GM12878 (cell line): ENCODE measurements at regions not wholly inside any gene's neighbourhood (a gene's known extent, or its start where the extent isn't known, plus 50 kb on each side); places are given as distances from the start of the nearest gene placed in this dataset.

Source experiments
- ATAC-seq: fragments of 200-7000 bp; cut with Tn5 transposase; 3 replicates; pipeline ENCODE4 v1.9.1; 2020; ENCODE audit warnings: mild to moderate bottlenecking, moderate library complexity
- BruUV-seq: library from RNA; stranded (reverse); fragments of 400-500 nt; replicated peaks from 2 replicates; lab custom pipeline; 2021; lab: Mats Ljungman, UMichigan
- CTCF ChIA-PET: fragments of 300-600 bp; sonication (Branson Sonifier 250); formaldehyde crosslinking; extraction: SDS; loops from one replicate; lab custom pipeline; 2021; ENCODE audit warnings: inconsistent platforms; lab: Yijun Ruan, JAX
- POLR2A ChIA-PET: fragments of 350-600 bp; formaldehyde crosslinking; extraction: SDS; loops from one replicate; lab custom pipeline; 2021; ENCODE audit warnings: inconsistent platforms; lab: Charles Lee
- RAD21 ChIA-PET: fragments of 300-600 bp; sonication (Branson Sonifier 250); formaldehyde crosslinking; loops from one replicate; lab custom pipeline; 2023; ENCODE audit warnings: antibody characterized with exemption; ENCODE audit not compliant: unreplicated experiment; lab: Charles Lee
- SMC1A ChIA-PET: fragments of 300-600 bp; sonication (Branson Sonifier 250); formaldehyde crosslinking; loops from one replicate; lab custom pipeline; 2023; ENCODE audit not compliant: unreplicated experiment, uncharacterized antibody; lab: Charles Lee
- DNase-seq: peaks from one replicate; pipeline ENCODE4 v3.0.0-alpha.2; 2011; ENCODE audit warnings: low read depth, low spot score
- FAIRE-seq: peaks from 3 replicates; lab custom pipeline; 2011; peaks lifted over from hg19 to GRCh38; lab: Jason Lieb, UNC
- H2AFZ ChIP-seq: 2 replicates; pipeline ENCODE4 v1.6.0; 2011; ENCODE audit warnings: low read depth, low read length, control low read depth; ENCODE audit not compliant: control insufficient read depth
- H3K27ac ChIP-seq: 2 replicates; pipeline ENCODE4 v1.5.1; 2011; ENCODE audit warnings: control low read depth; ENCODE audit not compliant: control insufficient read depth, insufficient read depth
- H3K27me3 ChIP-seq, 2 experiments: replicated peaks in 1 of 2; 2 replicates each; pipeline versions ENCODE4 v1.6.0 to v1.6.1; 2011; ENCODE audit warnings: low read length in 1 of 2; ENCODE audit not compliant: control insufficient read depth in 2 of 2, insufficient read depth in 2 of 2
- H3K36me3 ChIP-seq, 2 experiments: 2 replicates each; pipeline ENCODE4 v1.5.1; 2011; ENCODE audit warnings: low read length in 1 of 2; ENCODE audit not compliant: control insufficient read depth in 2 of 2, insufficient read depth in 2 of 2
- H3K4me1 ChIP-seq: 2 replicates; pipeline ENCODE4 v1.6.1; 2011; ENCODE audit warnings: mild to moderate bottlenecking, low read length, moderate library complexity, mixed read lengths; ENCODE audit not compliant: control insufficient read depth, insufficient read depth
- H3K4me2 ChIP-seq: 2 replicates; pipeline ENCODE4 v1.6.0; 2011; ENCODE audit warnings: control low read depth; ENCODE audit not compliant: control insufficient read depth, insufficient read depth
- H3K4me3 ChIP-seq: fragments of 200-600 bp; sonication (generic); 2 replicates; pipeline ENCODE4 v1.5.1; 2016
- H3K79me2 ChIP-seq: 2 replicates; pipeline ENCODE4 v1.6.0; 2011; ENCODE audit warnings: low read length; ENCODE audit not compliant: control insufficient read depth, insufficient read depth
- H3K9ac ChIP-seq: 2 replicates; pipeline ENCODE4 v1.8.0; 2011; ENCODE audit warnings: low read length, control low read depth, mixed read lengths; ENCODE audit not compliant: control insufficient read depth, insufficient read depth
- H3K9me3 ChIP-seq: replicated peaks from 3 replicates; pipeline ENCODE4 v1.5.1; 2011; ENCODE audit warnings: mild to moderate bottlenecking, low read length; ENCODE audit not compliant: control insufficient read depth, insufficient read depth
- H4K20me1 ChIP-seq: 2 replicates; pipeline ENCODE4 v1.6.0; 2011; ENCODE audit not compliant: control insufficient read depth, insufficient read depth
- ATF3 ChIP-seq: IDR thresholded peaks from 2 replicates; pipeline ENCODE4 v1.6.1; 2011; ENCODE audit warnings: low read depth, mild to moderate bottlenecking, low read length, moderate library complexity, borderline replicate concordance; ENCODE audit errors: extremely low read depth
- BCL3 ChIP-seq: IDR thresholded peaks from 2 replicates; pipeline ENCODE4 v1.6.1; 2011; ENCODE audit warnings: borderline replicate concordance, low read depth, mild to moderate bottlenecking, moderate library complexity, low read length; ENCODE audit not compliant: insufficient read depth, poor library complexity, severe bottlenecking
- CBX3 ChIP-seq: fragments of 200-600 bp; sonication (generic); IDR thresholded peaks from 2 replicates; pipeline ENCODE4 v1.6.1; 2016; ENCODE audit warnings: low read depth, borderline replicate concordance
- EZH2 ChIP-seq: IDR thresholded peaks from 2 replicates; pipeline ENCODE4 v1.6.1; 2012; ENCODE audit warnings: low read depth, mild to moderate bottlenecking, control low read depth, inconsistent platforms, low read length, borderline replicate concordance; ENCODE audit not compliant: control insufficient read depth
- HDAC6 ChIP-seq: fragments of 200-600 bp; sonication (generic); IDR thresholded peaks from one replicate; pipeline ENCODE4 v1.8.0; 2017; ENCODE audit warnings: antibody characterized with exemption; ENCODE audit not compliant: unreplicated experiment
- IRF4 ChIP-seq: IDR thresholded peaks from 2 replicates; pipeline ENCODE4 v1.6.1; 2011; ENCODE audit warnings: low read depth, low read length
- KAT2A ChIP-seq: conservative IDR thresholded peaks from 2 replicates; pipeline ENCODE4 v1.6.1; 2011; ENCODE audit warnings: low read depth, low read length; ENCODE audit not compliant: control insufficient read depth
- MLLT1 ChIP-seq: fragments of 450-650 bp; IDR thresholded peaks from 2 replicates; pipeline ENCODE4 v1.6.1; 2016; ENCODE audit warnings: mild to moderate bottlenecking
- MYB ChIP-seq: fragments of 150-350 bp; IDR thresholded peaks from 2 replicates; pipeline ENCODE4 v1.6.1; 2014; ENCODE audit warnings: mild to moderate bottlenecking, low read depth, low read length, borderline replicate concordance
- NFYB ChIP-seq: IDR thresholded peaks from 2 replicates; pipeline ENCODE4 v1.6.1; 2011; ENCODE audit warnings: low read depth, mild to moderate bottlenecking, low read length, improper control_type of control experiment, moderate library complexity; ENCODE audit not compliant: insufficient read depth
- RFX5 ChIP-seq: IDR thresholded peaks from 2 replicates; pipeline ENCODE4 v1.6.1; 2011; ENCODE audit warnings: low read depth, low read length, improper control_type of control experiment
- TARDBP ChIP-seq: IDR thresholded peaks from 2 replicates; pipeline ENCODE4 v1.6.1; 2016; ENCODE audit warnings: borderline replicate concordance
- TCF12 ChIP-seq: IDR thresholded peaks from 2 replicates; pipeline ENCODE4 v1.6.1; 2011; ENCODE audit warnings: low read depth, mild to moderate bottlenecking, low read length
- ZBED1 ChIP-seq: IDR thresholded peaks from 2 replicates; pipeline ENCODE4 v1.6.1; 2016; ENCODE audit warnings: borderline replicate concordance
- ZNF207 ChIP-seq: fragments of 450-650 bp; IDR thresholded peaks from 2 replicates; pipeline ENCODE4 v1.6.1; 2014; ENCODE audit warnings: antibody characterized with exemption, mild to moderate bottlenecking, borderline replicate concordance
- WGBS: methylation state at CpG from one replicate; pipeline ENCODE4 v1.1.6; 2016; ENCODE audit warnings: low lambda C conversion rate; ENCODE audit not compliant: insufficient replicate concordance, insufficient coverage; ENCODE audit errors: missing lambda C conversion rate; 5-methylcytosine and 5-hydroxymethylcytosine counted together
- in situ Hi-C: fragments of 300-500 bp; cut with MboI; formaldehyde crosslinking; loops from 9 replicates; pipeline ENCODE4 v1.14.3; 2018; ENCODE audit warnings: mixed read lengths
- intact Hi-C: fragments of 100-400 bp; cut with micrococcal nuclease; formaldehyde crosslinking; loops from one replicate; pipeline ENCODE4 v1.14.2; 2022; ENCODE audit not compliant: unreplicated experiment

- Histone ChIP-seq H3K79me2 (no peaks in the 10 kb centered on the region), H3K36me3 (no peaks in the 10 kb centered on the region), H4K20me1 (no peaks in the 10 kb centered on the region), H3K4me2 (no peak overlapping the region), H3K9me3 (no peaks in the 10 kb centered on the region), H3K27me3 (no peaks in the 10 kb centered on the region), H3K4me3 (no peak overlapping the region), H3K27ac (no peak overlapping the region), H3K4me1 (no peaks in the 10 kb centered on the region), H2AFZ (no peak overlapping the region), H3K9ac (no peak overlapping the region)
- intact Hi-C loops = no loop called here
- no TSS peak for BruUV-seq
- no peak for ATAC-seq
- in situ Hi-C loops = no loop called here
- FAIRE-seq = no peak
- TF ChIP-seq EZH2 (no peak), KAT2A (no peak), TCF12 (no peak), BCL3 (no peak), HDAC6 (no peak), RFX5 (no peak)
- WGBS = 24% methylated on average over 2 of the region's 2 CpGs
- ChIA-PET POLR2A (no interaction called here), SMC1A (interaction anchor here (0.6 to 1.2 kb wide), 3 partner anchors 98 to 1481 kb away, joined by 3 read pairs; no protein-coding TSS in a partner anchor), CTCF (interaction anchor here (0.7 kb wide), 1 partner anchor 373 kb away, joined by 3 read pairs; no protein-coding TSS in a partner anchor), RAD21 (no interaction called here)
- DNase-seq = no peak
These were observed 84.4 kb upstream of the TRPC6 start for GRCh38 chr11:101668236-101668635.

GRCh38 chr11:101666916-101667315 lies 83.1 kb upstream of the TRPC6 start:
- H3K4me2 ChIP-seq = no peak overlapping the region
- H3K9ac ChIP-seq = no peak overlapping the region
- BruUV-seq = no TSS peak
- no peak overlapping the region for H3K4me3 ChIP-seq
- H3K79me2 ChIP-seq = no peaks in the 10 kb centered on the region
- no peaks in the 10 kb centered on the region for H3K36me3 ChIP-seq
- no peak for FAIRE-seq
- no peak overlapping the region for H2AFZ ChIP-seq
- H3K9me3 ChIP-seq = no peaks in the 10 kb centered on the region
- POLR2A ChIA-PET = no interaction called here
- RAD21 ChIA-PET = no interaction called here
- H4K20me1 ChIP-seq = no peaks in the 10 kb centered on the region
- no peak for DNase-seq
- no peak overlapping the region for H3K27ac ChIP-seq
- SMC1A ChIA-PET = no interaction called here
- 2% methylated on average over 3 of the region's 3 CpGs for WGBS
- no peaks in the 10 kb centered on the region for H3K4me1 ChIP-seq
- in situ Hi-C loops = no loop called here
- intact Hi-C loops = no loop called here
- CTCF ChIA-PET = no interaction called here
- no peak for ATAC-seq
- H3K27me3 ChIP-seq = no peaks in the 10 kb centered on the region
- no peak for TF ChIP-seq ZNF207
- TF ChIP-seq NFYB = no peak
- no peak for TF ChIP-seq CBX3
- no peak for TF ChIP-seq IRF4
- TF ChIP-seq ZBED1 = no peak
- no peak for TF ChIP-seq MLLT1
- no peak for TF ChIP-seq ATF3
- TF ChIP-seq MYB = no peak
- TF ChIP-seq TARDBP = no peak
